Duodenal mucosa (tissue), 2 donors: ENCODE measurements at regions not wholly inside any gene's neighbourhood (a gene's known extent, or its start where the extent isn't known, plus 50 kb on each side); places are given as distances from the start of the nearest gene placed in this dataset.
"Not testable (repeated sequence)": the region's sequence is repeated elsewhere in the genome, so short reads cannot be mapped to it uniquely, and the experiment has no call there.

Source experiments
- H3K27ac ChIP-seq: one replicate; pipeline ENCODE4 v1.7.0; 2013; ENCODE audit warnings: low read depth, low read length
- H3K27me3 ChIP-seq, 2 donors: one replicate each; pipeline ENCODE4 v1.7.0; 2013; ENCODE audit warnings: low read length in 2 of 2, control low read depth in 1 of 2; ENCODE audit not compliant: insufficient read depth in 2 of 2, control insufficient read depth in 1 of 2
- H3K36me3 ChIP-seq, 2 donors: one replicate each; pipeline ENCODE4 v1.7.0; 2013; ENCODE audit warnings: low read length in 2 of 2, control low read depth in 1 of 2; ENCODE audit not compliant: insufficient read depth in 2 of 2, control insufficient read depth in 1 of 2
- H3K4me1 ChIP-seq, 2 donors: one replicate each; pipeline ENCODE4 v1.7.0; 2013; ENCODE audit warnings: low read length in 2 of 2, control low read depth in 1 of 2; ENCODE audit not compliant: insufficient read depth in 2 of 2, control insufficient read depth in 1 of 2
- H3K4me3 ChIP-seq, 2 donors: one replicate each; pipeline ENCODE4 v1.7.0; 2013; ENCODE audit warnings: low read length in 2 of 2, low read depth in 1 of 2
- H3K9ac ChIP-seq, 2 donors: one replicate each; pipeline ENCODE4 v1.7.0; 2013; ENCODE audit warnings: low read length in 2 of 2, low read depth in 1 of 2
- H3K9me3 ChIP-seq, 2 donors: one replicate each; pipeline ENCODE4 v1.7.0; 2013; ENCODE audit warnings: low read length in 2 of 2, control low read depth in 1 of 2; ENCODE audit not compliant: control insufficient read depth in 1 of 2

GRCh38 chr9:29220596-29221251 is 1647.4 kb upstream of the C9orf72 start:
- H3K9ac ChIP-seq: no peak overlapping the region
- H3K36me3 ChIP-seq: no peaks in the 10 kb centered on the region
- no peak overlapping the region for H3K27ac ChIP-seq
- H3K27me3 ChIP-seq: peaks cover 0 to 7% of the 10 kb centered on the region in 2 donors
- no peaks in the 10 kb centered on the region for H3K4me1 ChIP-seq
- no peak overlapping the region for H3K4me3 ChIP-seq
- no peaks in the 10 kb centered on the region for H3K9me3 ChIP-seq

- no peak overlapping the region for H3K27ac ChIP-seq
Measured at GRCh38 chr9:29228558-29228957, 1655.3 kb upstream of the C9orf72 start.

GRCh38 chr9:29230931-29231330 is 1657.7 kb upstream of the C9orf72 start:
- H3K36me3 ChIP-seq: no peaks in the 10 kb centered on the region
- no peaks in the 10 kb centered on the region for H3K4me1 ChIP-seq
- H3K27me3 ChIP-seq: no peaks in the 10 kb centered on the region
- H3K27ac ChIP-seq: no peak overlapping the region
- H3K9me3 ChIP-seq: no peaks in the 10 kb centered on the region
- H3K9ac ChIP-seq: no peak overlapping the region
- H3K4me3 ChIP-seq: no peak overlapping the region

More at GRCh38 chr9:29228558-29228957, 1655.3 kb upstream of the C9orf72 start:
- no peaks in the 10 kb centered on the region for H3K27me3 ChIP-seq
- H3K9me3 ChIP-seq: no peaks in the 10 kb centered on the region
- H3K4me3 ChIP-seq: no peak overlapping the region
- no peak overlapping the region for H3K9ac ChIP-seq
- no peaks in the 10 kb centered on the region for H3K36me3 ChIP-seq
- no peaks in the 10 kb centered on the region for H3K4me1 ChIP-seq

GRCh38 chr9:29233193-29233592 is 1659.9 kb upstream of the C9orf72 start:
- Histone ChIP-seq H3K9ac (no peak overlapping the region), H3K36me3 (no peaks in the 10 kb centered on the region), H3K4me3 (no peak overlapping the region), H3K27ac (no peak overlapping the region), H3K4me1 (no peaks in the 10 kb centered on the region), H3K27me3 (no peaks in the 10 kb centered on the region), H3K9me3 (no peaks in the 10 kb centered on the region)

- Histone ChIP-seq H3K9me3 (no peaks in the 10 kb centered on the region), H3K9ac (no peak overlapping the region), H3K4me1 (no peaks in the 10 kb centered on the region), H3K36me3 (no peaks in the 10 kb centered on the region), H3K27ac (no peak overlapping the region), H3K4me3 (no peak overlapping the region), H3K27me3 (no peaks in the 10 kb centered on the region)
Measured at GRCh38 chr9:29241320-29241719, 1668.0 kb upstream of the C9orf72 start.

GRCh38 chr9:29245351-29245750 is 1672.1 kb upstream of the C9orf72 start:
- no peak overlapping the region for H3K4me3 ChIP-seq
- no peak overlapping the region for H3K9ac ChIP-seq
- H3K4me1 ChIP-seq: no peaks in the 10 kb centered on the region
- H3K36me3 ChIP-seq: no peaks in the 10 kb centered on the region
- no peaks in the 10 kb centered on the region for H3K9me3 ChIP-seq
- no peaks in the 10 kb centered on the region for H3K27me3 ChIP-seq
- H3K27ac ChIP-seq: no peak overlapping the region

- H3K27me3 ChIP-seq, H3K4me1 ChIP-seq, H3K36me3 ChIP-seq, H3K4me3 ChIP-seq, H3K9ac ChIP-seq, H3K27ac ChIP-seq, H3K9me3 ChIP-seq: not testable (repeated sequence)
Measured at GRCh38 chr9:29270400-29270799, 1697.1 kb upstream of the C9orf72 start.

- Histone ChIP-seq H3K36me3 (no peaks in the 10 kb centered on the region), H3K9ac (no peak overlapping the region), H3K4me3 (no peak overlapping the region), H3K4me1 (no peaks in the 10 kb centered on the region), H3K27me3 (no peaks in the 10 kb centered on the region), H3K9me3 (no peaks in the 10 kb centered on the region), H3K27ac (no peak overlapping the region)
Measured at GRCh38 chr9:29282121-29282520, 1708.8 kb upstream of the C9orf72 start.

- Histone ChIP-seq H3K27ac (no peak overlapping the region), H3K9me3 (no peaks in the 10 kb centered on the region), H3K36me3 (no peaks in the 10 kb centered on the region), H3K27me3 (no peaks in the 10 kb centered on the region), H3K4me1 (no peaks in the 10 kb centered on the region), H3K4me3 (no peak overlapping the region), H3K9ac (no peak overlapping the region)
Measured at GRCh38 chr9:29285818-29286217, 1712.5 kb upstream of the C9orf72 start.

GRCh38 chr9:29289365-29289764 is 1716.1 kb upstream of the C9orf72 start:
- Histone ChIP-seq H3K4me1 (no peaks in the 10 kb centered on the region), H3K9me3 (peaks cover 0 to 4% of the 10 kb centered on the region in 2 donors), H3K27me3 (no peaks in the 10 kb centered on the region), H3K27ac (no peak overlapping the region), H3K4me3 (no peak overlapping the region), H3K36me3 (no peaks in the 10 kb centered on the region), H3K9ac (no peak overlapping the region)

GRCh38 chr9:29290516-29290915 is 1717.2 kb upstream of the C9orf72 start:
- Histone ChIP-seq H3K4me1 (no peaks in the 10 kb centered on the region), H3K4me3 (no peak overlapping the region), H3K27ac (no peak overlapping the region), H3K36me3 (no peaks in the 10 kb centered on the region), H3K27me3 (no peaks in the 10 kb centered on the region), H3K9me3 (peaks cover 0 to 8% of the 10 kb centered on the region in 2 donors), H3K9ac (no peak overlapping the region)
